Activated CD8-positive, alpha-beta memory T cell treated with anti-CD3 and anti-CD28 coated beads for 36 hours (primary cell): ENCODE measurements at regions not wholly inside any gene's neighbourhood (a gene's known extent, or its start where the extent isn't known, plus 50 kb on each side); places are given as distances from the start of the nearest gene placed in this dataset.

Experiments used
- CTCF ChIA-PET: fragments of 350-600 bp; sonication (Branson Sonifier 250); formaldehyde crosslinking; loops from one replicate; lab custom pipeline; 2021; ENCODE audit warnings: antibody characterized with exemption; lab: Charles Lee
- POLR2A ChIA-PET: fragments of 350-600 bp; sonication (Branson Sonifier 250); formaldehyde crosslinking; loops from one replicate; lab custom pipeline; 2021; ENCODE audit warnings: antibody characterized with exemption; lab: Charles Lee

DNA sequence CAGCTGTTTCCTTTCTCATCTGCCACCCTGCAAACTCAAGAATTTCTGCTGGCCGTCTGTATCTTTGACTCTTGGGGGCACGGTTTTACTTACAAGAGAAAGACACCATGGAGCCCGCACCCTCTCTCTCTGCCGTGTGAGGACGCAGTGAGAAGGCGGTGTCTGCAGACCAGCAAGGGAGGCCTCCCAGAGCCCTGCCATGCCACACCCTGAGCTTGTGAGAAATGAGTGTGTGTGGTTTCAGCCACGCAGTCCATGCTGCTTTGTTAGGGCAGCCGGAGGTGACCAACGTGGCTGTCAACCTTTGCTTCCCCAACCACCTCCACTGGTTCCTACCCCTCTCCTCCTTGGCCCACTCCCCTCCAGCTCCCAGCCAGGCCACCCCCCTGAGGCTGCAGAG lies 70.1 kb upstream of the NUP50 start:
- ChIA-PET CTCF (no interaction called here), POLR2A (interaction anchor here (0.7 kb wide), 1 partner anchor 35 kb away, joined by 3 read pairs; no protein-coding TSS in a partner anchor)

DNA sequence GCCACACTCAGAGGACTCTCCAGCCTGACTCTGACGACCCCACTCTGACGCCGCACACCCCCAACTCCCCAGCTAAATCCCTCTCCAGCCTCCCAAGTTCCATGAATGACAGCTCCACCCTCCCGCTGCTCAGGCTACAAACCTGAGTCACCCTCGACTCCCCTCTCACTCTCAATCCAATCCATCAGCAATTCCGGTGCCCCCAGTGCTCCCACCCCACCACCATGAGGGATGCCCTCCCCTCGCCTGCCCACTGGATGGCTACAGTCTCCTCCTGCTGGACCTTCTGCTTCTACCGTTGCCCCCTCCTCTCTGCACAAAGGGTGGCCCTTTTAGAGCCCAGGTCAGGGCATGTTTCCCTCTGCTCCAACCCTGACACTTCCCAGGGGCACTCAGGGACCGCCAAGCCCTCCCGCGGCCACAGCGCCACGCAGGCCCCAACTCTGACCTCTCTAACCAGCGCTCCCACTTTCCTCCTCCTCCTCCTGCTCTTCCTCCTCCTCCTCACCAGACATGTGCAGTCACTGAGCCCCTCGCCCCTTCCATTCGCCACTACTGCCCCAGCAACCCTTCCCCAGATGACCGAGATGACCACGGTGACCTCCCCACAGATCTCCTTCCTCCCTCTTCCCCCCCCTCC lies 69.5 kb upstream of the NUP50 start:
- ChIA-PET POLR2A (interaction anchor here (0.7 kb wide), 1 partner anchor 35 kb away, joined by 3 read pairs; no protein-coding TSS in a partner anchor), CTCF (interaction anchor here (0.8 kb wide), 1 partner anchor 17 kb away, joined by 5 read pairs; no protein-coding TSS in a partner anchor)

DNA sequence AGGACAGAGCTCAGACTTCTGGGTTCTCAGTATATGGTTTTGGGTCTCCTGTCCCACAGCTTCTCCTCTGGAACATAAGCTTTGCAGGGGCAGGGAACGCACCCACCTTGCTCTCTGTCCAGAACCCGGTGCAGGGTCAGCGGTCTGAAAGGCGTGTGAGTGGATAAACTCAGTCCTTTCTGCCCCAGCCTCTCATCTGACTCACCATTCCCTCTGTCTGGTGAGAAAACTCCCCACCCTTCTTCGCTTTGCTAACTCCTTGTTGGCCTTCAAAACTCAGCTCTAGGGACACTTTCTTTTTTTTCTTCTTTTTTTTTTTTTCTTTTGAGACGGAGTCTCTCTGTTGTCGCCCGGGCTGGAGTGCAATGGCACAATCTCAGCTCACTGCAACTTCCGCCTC lies 68.9 kb upstream of the NUP50 start:
- ChIA-PET CTCF (interaction anchor here (0.8 to 1.3 kb wide), 2 partner anchors 18 to 111 kb away, joined by 3 to 5 read pairs; no protein-coding TSS in a partner anchor), POLR2A (no interaction called here)

DNA sequence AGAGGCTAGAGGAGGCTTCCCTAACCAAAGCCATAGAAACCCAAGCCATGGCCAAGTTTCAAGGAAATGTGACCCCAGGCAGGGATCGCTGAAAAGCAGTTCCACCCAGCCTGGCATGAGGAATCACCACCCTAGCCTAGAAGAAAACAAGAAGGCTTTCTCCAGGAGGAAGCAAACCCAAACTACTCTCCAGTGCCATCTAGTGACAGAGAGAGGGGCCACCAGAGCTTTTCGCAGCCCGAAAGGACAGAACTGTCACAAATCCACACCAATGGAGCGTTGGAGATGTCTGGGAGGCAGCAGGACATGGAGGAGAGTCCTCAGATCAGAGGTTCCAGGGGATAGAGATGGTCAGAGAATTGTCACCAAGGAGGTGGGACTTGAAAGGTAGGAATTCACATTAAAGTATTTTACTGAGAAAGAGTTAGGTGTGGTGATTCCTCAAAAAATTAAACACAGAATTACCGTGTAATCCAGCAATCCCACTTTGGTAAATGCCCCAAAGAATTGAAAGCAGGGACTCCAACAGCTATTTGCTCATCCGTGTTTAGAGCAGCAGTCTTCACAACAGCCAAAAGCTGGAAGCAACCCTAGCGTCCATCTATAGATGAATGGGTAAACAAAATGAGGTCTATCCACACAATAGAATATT lies 67.3 kb upstream of the NUP50 start:
- ChIA-PET CTCF (interaction anchor here (1.0 to 1.8 kb wide), 5 partner anchors 9 to 83 kb away, joined by 3 to 7 read pairs (median 4); no protein-coding TSS in a partner anchor), POLR2A (no interaction called here)

DNA sequence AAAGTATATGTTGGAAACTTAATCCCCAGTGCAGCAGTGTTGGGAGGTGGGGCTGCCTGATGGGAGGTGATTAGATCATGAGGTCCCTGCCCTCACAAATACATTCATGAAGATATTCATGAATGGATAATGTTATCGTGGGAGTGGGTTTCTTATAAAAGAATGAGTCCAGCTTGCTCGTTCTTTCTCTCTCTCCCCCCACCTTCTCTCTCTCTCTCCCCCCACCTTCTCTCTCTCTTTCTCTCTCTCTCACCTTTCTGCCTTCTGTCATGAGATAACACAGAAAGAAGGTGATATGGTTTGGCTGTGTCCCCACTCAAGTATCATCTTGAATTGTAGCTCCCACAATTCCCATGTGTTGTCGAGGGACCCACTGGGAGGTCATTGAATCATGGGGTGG lies 66.7 kb upstream of the NUP50 start:
- ChIA-PET CTCF (interaction anchor here (1.3 to 1.8 kb wide), 3 partner anchors 9 to 15 kb away, joined by 4 to 7 read pairs (median 5); no protein-coding TSS in a partner anchor), POLR2A (no interaction called here)

DNA sequence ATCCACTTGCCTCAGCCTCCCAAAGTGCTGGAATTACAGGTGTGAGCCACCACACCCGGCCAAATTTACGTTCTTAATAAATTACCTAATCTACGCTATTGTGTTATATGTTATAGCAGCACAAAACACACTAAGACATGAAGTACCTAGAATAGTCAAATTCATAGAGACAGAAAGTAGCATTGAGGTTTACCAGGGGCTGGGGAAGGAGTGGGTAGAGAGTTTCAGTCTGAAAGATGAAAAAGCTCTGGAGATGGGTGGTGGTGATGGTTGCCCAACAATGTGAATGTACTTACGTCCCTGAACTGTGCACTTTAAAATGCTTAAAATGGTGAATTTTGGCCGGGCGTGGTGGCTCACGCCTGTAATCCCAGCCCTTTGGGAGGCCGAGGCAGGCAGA lies 65.7 kb upstream of the NUP50 start:
- ChIA-PET CTCF (no interaction called here), POLR2A (no interaction called here)

DNA sequence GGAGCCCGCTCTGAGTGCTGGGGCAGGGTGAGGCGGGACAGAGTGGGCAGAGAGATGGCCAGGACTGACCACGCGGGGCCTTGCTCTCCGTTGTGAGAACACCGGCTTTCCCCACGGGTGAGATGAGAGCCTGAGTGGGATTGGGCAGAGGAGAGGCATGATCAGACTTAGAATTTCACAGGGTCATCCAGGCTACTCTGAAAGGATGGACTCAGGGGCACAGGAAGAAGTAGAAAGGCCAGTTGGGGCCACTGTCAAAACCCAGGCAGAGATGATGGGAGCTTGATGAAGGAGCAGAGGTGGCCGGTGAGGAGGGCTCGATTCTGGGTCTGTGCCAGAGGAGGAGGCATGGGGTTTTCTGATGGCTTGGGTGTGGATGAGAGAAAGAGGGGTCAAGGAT lies 63.8 kb upstream of the NUP50 start:
- ChIA-PET POLR2A (no interaction called here), CTCF (interaction anchor here (0.7 kb wide), 1 partner anchor 164 kb away, joined by 3 read pairs; no protein-coding TSS in a partner anchor)

DNA sequence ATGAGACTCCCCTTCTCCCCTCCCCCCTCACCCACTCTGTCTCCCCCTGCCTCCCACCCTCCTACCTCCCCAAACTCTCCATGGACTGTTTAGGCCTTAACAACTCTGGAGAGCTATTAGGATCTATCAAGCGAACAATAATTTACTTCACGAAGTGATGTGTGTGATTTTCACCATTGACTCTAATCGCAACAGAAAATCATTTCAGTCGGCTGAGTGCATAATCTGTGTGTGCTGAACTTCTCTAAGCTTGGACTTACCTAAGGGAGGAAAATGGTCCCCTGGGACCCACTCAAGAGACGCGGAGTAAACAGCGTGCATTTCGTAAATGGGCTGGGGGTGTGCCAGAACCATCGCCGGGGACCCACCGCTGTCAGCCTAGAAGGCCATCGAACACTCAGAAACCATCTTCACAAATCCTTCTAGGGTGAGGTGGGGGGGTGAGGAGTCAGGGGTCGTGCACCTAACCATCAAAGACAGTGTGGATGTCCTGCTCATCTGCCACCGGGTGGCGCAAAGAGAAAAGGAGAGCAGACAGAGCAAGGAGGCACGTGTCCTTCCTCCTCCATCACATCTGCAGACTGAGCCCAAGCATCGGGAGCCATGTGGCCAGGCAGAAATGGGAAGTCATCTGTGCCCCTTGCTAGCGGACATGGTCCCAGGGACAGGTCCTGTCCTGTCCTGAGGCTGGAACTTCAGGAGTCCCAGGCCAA lies 62.1 kb upstream of the NUP50 start:
- POLR2A ChIA-PET = interaction anchor here (0.6 kb wide), 1 partner anchor 44 kb away, joined by 4 read pairs; no protein-coding TSS in a partner anchor
- CTCF ChIA-PET = interaction anchor here (0.8 to 1.2 kb wide), 4 partner anchors 62 to 84 kb away, joined by 3 to 4 read pairs (median 4); partner anchors contain the start of gene NUP50

DNA sequence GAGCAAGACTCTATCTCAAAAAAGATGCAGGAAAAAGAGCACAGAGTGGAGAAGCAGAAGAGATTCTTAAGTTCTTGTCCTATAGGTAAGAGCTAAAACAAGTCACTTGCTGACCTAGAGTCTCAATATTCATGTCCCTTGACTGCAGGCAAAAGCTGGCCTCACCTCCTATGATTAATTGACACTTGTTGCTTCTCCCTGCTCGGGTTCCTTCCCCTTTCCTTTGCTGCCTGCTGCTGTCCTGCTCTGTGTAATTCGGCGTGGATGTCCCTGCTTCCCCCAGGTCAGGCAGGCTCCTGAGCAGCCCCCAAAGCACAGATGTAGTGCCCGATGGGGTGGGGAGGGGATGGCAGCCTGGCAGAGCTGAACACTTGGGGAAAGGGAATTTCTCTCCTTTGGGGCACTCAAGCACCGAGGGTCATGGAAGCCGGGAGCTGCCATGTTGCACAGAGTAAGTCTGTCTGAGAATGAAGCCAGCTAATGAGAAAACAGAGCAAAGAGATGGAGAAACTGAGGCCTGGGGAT lies 60.8 kb upstream of the NUP50 start:
- CTCF ChIA-PET = interaction anchor here (0.7 to 1.2 kb wide), 3 partner anchors 60 to 107 kb away, joined by 3 to 4 read pairs (median 3); partner anchors contain the start of gene NUP50
- POLR2A ChIA-PET = no interaction called here

DNA sequence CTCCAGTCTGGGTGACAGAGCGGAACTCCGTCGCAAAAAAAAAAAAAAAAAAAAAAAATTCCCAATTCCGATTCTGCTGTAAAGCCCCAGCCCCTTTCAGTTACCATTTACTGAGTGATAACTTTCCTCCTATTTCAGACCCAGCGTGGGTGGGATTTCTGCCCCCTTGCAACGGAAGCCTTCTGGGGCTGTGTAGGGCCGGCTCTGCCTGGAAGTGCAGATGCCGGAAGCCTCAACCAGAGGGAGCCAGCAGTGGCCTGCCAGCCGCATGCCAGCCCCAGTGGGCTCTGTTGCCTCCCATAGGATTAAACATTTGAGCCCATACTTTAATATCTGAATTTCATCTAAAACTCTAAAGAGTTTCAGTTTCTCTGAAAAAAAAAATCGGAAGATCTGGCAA lies 60.0 kb upstream of the NUP50 start:
- CTCF ChIA-PET = interaction anchor here (0.7 kb wide), 1 partner anchor 116 kb away, joined by 3 read pairs; no protein-coding TSS in a partner anchor

DNA sequence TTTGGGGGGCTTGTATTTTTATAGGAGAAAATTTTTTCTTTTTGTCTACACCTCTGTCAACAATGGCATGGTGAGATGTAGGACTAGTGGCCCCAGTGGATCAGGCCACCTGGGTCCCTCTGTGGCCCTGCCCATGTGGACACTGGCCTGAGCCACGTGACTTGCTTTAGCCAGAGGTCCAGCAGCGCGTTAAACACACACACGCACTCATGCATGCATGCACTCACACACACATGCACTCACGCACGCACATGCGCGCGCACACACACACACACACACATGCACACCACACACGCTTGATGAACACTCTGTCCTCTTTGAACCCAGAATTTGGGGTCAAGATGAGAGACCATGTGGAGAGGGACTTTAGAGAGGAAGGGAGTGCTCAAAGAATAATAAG lies 59.4 kb upstream of the NUP50 start:
- ChIA-PET CTCF (no interaction called here), POLR2A (no interaction called here)

More for the DNA sequence above, 60.0 kb upstream of the NUP50 start:
- POLR2A ChIA-PET = no interaction called here

DNA sequence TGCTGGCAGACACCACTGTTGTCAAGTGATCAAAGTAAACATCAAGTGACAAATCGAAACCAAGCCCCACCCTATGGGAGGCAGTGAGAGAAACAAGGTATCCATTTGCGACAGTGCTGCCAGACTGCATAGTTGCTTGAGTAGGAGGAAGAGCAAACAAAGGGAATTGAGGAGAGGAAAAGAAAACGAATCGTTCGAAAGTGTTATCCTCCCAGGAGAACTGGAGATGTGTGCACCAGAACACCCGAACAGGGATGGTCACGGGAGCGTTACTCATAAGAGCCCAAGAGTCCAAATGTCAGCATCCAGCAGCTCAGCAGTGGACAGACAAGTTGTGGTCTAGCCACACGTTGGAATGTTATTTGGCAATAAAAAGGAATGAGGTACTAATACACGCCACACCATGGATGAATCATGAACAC lies 58.4 kb upstream of the NUP50 start:
- ChIA-PET CTCF (no interaction called here), POLR2A (no interaction called here)

DNA sequence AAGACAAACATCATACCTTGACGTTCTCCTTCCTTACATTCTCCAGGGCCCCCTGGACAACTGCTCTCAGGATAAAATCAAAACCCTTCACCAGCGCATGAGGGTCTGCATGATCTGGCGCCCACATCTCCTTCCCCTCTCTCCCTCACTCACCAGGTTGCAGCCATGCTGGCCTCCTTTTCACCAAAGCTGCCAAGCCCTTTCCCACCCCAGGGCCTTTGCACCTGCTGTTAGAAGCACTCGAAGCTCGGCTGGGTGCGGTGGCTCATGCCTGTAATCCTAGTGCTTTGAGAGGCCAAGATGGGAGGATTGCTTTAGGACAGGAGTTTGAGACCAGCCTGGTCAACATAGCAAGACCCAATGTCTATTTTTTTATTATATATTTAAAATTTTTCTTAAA lies 56.1 kb upstream of the NUP50 start:
- CTCF ChIA-PET = interaction anchor here (0.5 kb wide), 1 partner anchor 23 kb away, joined by 5 read pairs; no protein-coding TSS in a partner anchor
- POLR2A ChIA-PET = no interaction called here

DNA sequence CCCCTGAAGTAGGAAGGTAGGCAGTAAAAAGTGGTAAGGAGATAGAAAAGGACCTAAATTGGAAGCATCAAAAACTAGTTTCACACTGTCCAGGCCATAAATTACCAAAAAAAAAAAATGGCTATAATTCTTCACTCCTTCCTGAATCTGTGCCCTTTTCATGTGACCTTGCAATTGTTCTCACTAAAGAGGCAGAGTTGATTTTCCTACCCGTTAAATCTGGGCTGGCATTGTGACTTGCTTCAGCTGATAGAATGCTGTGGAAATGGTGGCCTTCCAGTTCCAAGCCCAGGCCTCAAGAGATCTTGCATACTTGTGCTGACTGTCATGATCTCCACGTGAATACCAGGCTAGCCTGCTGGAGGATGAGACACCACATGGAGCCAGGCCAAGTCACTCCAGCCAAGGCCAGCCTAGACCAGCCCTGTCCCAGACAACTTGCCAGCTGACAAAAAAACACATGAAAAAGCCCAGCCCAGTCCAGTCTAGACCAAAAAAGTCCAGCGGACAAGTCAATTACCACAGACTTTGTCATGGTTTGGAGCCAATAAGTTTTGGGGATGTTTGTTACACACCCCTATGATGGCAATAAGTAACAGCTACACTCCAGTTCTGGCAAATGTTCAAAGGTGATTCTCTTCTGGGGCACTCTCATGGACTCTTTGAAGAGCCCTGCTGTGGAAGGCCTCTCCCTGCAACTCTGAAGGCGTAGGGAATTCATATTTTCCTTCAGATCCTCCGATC lies 51.4 kb upstream of the NUP50 start:
- CTCF ChIA-PET = interaction anchor here (1.5 kb wide), 1 partner anchor 16 kb away, joined by 4 read pairs; no protein-coding TSS in a partner anchor
- POLR2A ChIA-PET = interaction anchor here (0.6 kb wide), 1 partner anchor 17 kb away, joined by 4 read pairs; no protein-coding TSS in a partner anchor
